Amygdala (tissue), 56 donors: ENCODE measurements at regions not wholly inside any gene's neighbourhood (a gene's known extent, or its start where the extent isn't known, plus 50 kb on each side); places are given as distances from the start of the nearest gene placed in this dataset.
"Not testable (repeated sequence)": the region's sequence is repeated elsewhere in the genome, so short reads cannot be mapped to it uniquely, and the experiment has no call there.

ENCODE experiments used
- DNase-seq, 56 donors: peaks; one replicate each; lab custom pipeline; 2025; lab: John Stamatoyannopoulos, UW

GRCh38 chr15:31177951-31178350, 76.4 kb upstream of the TRPM1 start:
- DNase-seq = no peak

DNA sequence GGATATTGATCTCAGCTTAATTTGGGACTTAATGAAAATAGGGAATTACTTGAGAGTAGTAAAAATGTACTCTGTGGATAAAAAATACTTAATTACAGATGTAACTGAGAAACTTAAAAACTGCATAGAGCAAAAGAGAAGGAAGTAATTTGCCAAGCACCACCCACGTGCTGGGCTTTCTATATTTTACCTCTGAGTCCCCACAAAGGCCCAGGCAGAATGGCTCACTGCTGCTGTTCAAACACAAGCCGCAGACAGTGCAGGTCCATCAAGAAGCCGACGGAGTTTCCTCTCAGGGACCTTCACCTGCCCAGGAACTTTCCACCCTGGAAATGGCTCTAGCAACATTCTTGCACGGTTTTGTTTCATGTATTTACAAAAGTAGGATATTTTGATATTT, 77.2 kb upstream of the TRPM1 start:
- no peak for DNase-seq

DNA sequence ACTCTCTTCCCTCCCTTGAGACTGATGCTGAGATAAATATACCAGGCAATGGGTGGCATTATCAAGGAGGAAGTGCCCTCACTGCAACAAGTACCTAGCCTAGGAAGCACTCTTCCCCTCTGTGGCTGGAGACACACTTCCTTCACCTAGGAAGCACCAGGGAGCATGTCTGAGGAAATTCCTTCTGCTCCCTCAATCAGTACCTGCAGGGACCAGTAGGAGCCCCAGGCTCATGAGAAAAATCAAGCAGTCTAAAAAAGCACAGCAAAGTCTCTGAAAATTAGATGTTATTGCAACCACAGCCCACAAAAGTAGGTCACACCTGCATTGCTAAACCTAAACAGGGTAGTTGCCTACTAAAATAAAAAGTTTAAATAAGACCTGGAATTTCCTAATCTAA, 78.2 kb upstream of the TRPM1 start:
- no peak for DNase-seq

DNA sequence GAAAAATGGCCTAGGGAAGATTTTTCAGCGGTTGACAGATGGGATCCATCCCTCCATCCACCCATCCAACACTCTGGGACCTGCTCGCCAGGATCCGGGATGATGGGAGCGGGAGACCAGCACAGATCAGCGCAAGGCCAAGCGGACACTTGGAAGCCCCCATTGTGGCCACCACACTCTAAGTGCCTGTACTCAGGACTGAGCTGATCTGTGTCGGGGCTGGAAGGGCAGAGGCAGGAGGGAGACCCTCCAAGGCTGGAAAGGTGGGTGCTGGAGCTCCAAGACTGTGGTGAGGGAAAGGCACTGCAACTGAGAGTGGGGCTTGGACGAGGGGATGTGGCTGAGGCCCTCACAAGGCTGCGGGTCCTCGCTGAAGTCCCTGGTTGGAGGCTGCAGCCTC, 91.8 kb upstream of the TRPM1 start:
- no peak for DNase-seq

DNA sequence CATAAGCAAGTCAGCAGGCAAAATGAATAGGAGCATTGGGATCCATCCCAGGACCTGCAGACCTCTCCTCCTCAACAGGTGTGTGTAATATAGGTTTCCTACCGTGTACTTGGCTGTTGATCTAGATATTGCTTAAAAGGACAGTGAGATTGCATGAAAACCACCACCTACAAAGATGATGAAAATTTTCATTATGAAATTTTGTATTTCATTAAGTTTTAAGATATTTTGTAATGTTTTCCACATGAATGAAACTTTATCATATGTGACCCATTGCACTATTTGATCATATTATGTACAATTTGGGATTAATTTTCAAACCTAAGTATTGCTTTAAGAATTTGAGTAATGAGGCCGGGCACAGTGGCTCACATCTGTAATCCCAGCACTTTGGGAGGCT, 94.3 kb upstream of the TRPM1 start:
- no peak for DNase-seq

- DNase-seq = peak in 2 of 56 donors; percentile 18 to 28
Measured at GRCh38 chr15:31197497-31198414, 96.2 kb upstream of the TRPM1 start.

DNA sequence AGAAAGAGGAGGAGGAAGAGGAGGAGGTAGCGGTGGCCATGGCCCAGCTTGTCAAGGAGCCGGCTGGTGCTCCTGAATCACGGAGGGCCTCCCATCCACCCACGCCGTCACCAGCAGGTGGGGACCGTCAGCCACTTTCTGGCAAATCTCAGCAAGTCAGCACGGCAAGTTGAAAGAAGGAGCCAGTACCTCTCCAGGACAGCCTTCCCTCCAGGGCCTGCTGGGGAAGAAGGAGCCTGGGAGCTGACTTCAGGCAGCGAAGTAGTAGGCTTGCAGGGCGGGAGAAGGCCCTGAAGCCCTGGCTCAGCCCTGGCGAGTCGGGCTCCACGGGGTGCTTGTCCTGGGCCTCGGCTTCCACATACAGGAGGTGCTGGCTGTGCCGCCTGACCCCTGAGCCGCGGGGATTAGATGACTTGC, 99.2 kb upstream of the TRPM1 start:
- DNase-seq = peak in 33 of 56 donors; percentile 9 to 69 (median 40)

- DNase-seq = no peak
Measured at GRCh38 chr15:31202953-31203352, 101.4 kb upstream of the TRPM1 start.

DNA sequence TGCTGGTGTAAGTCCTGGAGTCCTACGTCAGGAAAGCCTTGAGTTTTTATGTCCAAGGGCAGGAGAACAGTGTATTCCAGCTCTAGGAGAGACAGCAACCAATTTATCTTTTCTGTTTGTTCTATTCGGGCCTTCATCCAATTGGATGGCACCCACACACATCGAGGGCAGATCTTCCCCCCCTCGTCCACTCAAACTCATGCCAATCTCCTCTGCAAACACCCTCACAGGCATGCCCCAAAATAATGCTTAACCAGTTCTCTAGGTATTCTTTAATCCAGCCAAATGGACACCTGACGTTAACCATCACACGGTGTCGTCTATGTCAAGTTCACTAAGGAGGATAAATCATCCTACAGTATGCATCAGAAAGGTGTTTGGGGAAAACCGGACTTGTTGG, 102.5 kb upstream of the TRPM1 start:
- no peak for DNase-seq

GRCh38 chr15:31206386-31207181, 105.1 kb upstream of the TRPM1 start:
- no peak for DNase-seq

GRCh38 chr15:31207246-31207645, 105.7 kb upstream of the TRPM1 start:
- no peak for DNase-seq

DNA sequence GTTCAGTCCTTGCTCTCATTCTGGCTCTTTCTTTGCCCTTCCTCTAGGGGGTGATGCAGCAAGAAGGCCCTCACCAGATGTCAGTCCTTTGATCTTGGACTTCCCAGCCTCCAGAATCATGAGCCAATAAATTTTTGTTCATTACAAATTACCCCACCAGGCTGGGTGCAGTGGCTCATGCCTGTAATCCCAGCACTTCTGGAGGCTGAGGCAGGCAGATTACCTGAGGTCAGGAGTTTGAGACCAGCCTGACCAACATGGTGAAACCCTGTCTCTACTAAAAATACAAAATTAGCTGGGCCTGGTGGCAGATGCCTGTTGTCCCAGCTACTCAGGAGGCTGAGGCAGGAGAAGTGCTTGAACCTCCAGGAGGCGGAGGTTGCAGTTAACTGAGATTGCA, 106.3 kb upstream of the TRPM1 start:
- not testable (repeated sequence) for DNase-seq

DNA sequence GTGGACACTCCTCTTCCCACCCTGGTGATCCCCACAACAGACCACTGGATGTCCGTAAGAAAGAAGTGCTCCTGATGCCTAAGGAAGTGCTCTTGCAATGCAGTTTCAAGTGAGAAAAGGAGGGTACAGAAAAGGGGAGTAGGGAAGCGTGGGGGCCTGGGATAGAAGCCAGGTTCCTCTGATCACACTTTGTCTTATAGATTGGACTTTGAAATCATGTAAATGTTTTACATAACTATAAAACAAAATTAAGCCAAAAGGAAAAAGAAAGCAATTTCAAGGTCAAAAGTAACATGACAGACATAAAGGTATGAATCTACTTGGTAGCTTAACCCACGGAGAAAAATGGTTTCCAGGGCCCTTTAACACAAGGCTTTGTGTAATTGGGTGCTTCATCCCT, 107.3 kb upstream of the TRPM1 start:
- no peak for DNase-seq

GRCh38 chr15:31211353-31211752, 109.8 kb upstream of the TRPM1 start:
- no peak for DNase-seq

- DNase-seq = no peak
Measured at GRCh38 chr15:31212326-31213080, 111.0 kb upstream of the TRPM1 start.

DNA sequence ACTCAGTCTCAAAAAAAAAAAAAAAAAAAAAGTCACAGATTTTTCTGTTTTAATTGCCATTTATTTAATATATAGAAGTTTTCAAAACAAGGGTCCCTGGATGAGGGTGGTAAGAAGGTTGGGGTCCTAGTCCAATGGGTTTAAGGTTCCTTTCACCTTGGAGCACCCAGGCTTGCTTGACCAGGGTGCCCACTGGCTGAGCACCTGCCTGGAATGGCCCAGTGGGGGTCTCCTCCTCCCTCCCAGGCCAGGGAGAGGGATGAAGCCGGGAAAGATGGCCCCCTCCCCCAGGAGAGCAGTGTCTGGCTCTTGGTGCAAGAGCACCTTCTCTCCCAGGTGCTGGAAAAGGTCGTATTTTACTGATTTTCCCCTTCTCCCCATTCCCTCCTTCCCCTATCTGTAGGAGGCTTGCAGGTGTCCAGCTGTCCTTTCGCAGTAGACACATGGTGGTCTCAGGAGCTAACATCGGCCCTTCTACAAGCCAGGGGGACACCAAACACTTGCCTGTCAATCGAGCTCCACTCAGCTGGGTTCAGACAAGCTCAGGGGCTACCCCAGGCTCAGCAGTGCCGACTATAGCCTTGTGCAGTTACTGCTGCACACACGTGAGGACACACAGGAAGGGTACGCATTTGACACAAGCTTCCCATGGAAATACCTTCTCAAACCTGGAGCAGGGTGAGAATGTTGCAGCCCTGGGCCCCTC, 112.3 kb upstream of the KLF13 start:
- DNase-seq = no peak

DNA sequence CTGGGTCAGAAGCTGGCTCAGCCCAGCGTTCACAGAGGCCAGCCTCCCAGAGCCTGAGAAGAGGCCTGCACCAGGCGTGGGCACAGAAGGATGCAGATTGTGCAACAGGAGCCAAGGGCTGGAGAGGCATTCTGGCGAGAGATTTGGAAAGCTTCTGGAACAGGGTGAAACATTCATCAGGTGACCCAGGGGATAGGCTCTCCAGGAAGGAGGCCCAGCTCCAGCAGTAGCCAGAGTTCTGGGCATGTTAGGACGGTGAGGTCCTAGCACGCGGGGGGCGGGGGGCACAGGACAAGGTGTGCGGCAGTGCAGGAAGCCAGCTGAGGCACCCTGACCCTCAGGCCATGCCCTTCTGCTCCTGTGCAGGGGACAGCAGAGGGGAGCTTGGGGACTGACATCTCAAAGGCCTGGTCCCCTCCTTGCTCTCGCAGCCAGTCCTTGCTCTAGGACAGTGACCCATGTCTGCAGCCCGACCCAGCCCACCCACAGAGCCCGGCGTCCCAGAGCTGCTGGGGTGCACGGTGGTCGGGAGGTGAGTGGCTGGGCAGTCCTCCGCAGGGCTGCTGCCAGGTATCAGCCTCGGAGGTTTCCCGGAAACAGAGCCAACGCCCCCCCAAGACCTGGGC, 111.7 kb upstream of the KLF13 start:
- DNase-seq = peak in 1 of 56 donors; percentile 31

- peak in 46 of 56 donors; percentile 16 to 84 (median 62) for DNase-seq
Measured at GRCh38 chr15:31215490-31216214, 111.0 kb upstream of the KLF13 start.
